Activated CD4-positive, alpha-beta T cell treated with anti-CD3 and anti-CD28 coated beads, Interleukin-2, Interleukin-4, amounts not matched to agents 100 ng/mL and 50 ng/mL, durations not matched to agents 16 hours and 8 hours (primary cell): ENCODE measurements at regions not wholly inside any gene's neighbourhood (a gene's known extent, or its start where the extent isn't known, plus 50 kb on each side); places are given as distances from the start of the nearest gene placed in this dataset.

Source experiments
- DNase-seq: peaks from one replicate; pipeline ENCODE4 v3.0.0-alpha.2; 2020; ENCODE audit warnings: low spot score

DNA sequence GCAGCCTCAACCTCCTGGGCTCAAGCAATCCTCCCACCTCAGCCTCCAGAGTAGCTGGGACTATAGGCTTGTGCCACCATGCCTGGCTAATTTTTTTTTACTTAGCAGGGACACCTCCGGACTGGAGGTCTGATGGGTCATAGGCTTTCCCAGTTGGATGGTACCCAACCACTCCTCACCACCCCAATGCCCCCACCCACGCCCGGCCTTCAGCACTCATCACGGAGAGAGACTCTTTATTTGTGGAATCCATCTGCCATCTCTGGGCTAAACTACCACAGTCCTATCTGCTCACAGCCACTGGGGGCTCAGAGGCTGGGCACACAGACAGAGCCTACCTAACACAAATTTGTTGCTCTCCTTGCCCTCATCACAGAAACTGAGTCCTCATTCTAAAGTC lies 58.3 kb upstream of the STXBP1 start:
- DNase-seq, result no peak

- no peak for DNase-seq
Measured at GRCh38 chr9:127554966-127555839, 56.9 kb upstream of the STXBP1 start.

GRCh38 chr9:127555840-127556820 lies 55.9 kb upstream of the STXBP1 start:
- peak; percentile 87 for DNase-seq

DNA sequence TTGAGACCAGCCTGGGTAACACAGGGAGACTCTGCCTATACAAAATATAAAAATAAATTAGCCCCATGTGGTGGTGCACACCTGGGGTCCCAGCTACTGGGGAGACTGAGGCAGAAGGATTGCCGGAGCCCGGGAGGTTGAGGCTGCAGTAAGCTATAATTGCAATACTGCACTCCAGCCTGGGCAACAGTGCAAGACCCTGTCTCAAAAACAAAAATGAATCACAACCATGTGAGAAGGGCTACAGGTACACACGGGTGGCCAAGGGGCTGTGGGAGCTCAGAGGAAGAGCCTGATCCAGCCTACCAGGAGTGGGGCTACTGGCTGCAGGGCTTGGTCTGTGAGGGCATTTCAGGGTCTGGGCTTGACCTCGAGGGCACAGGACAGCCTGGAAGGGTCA lies 55.2 kb upstream of the STXBP1 start:
- no peak for DNase-seq

GRCh38 chr9:127557466-127557869 lies 54.6 kb upstream of the STXBP1 start:
- peak; percentile 30 for DNase-seq

GRCh38 chr9:127557998-127558546 lies 54.0 kb upstream of the STXBP1 start:
- DNase-seq, result no peak

DNA sequence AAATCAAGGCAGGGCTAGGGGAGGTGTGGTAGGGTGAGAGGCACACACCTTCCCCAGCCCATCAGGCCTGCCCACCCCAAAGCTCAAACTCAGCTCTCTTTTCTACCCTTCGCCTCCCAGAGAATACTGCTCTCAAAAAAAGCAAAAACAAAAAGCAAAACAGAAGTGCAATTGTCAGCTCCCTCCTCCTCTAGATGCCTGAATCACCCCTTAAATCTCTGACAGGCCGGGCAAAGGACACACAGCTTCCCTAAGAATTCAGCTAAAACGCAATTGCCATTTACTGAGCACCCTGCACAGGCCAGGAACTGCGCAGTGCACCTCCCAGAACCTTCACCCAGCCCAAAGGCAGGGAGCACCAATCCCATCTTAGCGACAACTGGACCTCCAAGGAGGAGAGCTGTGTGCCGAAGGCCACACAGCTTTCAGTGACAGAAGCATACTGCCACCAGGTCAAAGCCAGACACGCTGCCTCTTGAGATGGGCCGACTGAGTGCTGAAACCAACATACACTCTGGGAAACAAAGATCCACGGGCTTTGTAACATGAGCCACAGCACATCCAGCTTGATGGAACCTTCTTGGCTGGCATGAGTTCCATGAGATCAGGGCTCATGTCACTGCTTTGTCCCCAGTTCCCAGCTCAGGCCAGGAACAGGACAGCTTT lies 53.4 kb upstream of the STXBP1 start:
- DNase-seq, result no peak

DNA sequence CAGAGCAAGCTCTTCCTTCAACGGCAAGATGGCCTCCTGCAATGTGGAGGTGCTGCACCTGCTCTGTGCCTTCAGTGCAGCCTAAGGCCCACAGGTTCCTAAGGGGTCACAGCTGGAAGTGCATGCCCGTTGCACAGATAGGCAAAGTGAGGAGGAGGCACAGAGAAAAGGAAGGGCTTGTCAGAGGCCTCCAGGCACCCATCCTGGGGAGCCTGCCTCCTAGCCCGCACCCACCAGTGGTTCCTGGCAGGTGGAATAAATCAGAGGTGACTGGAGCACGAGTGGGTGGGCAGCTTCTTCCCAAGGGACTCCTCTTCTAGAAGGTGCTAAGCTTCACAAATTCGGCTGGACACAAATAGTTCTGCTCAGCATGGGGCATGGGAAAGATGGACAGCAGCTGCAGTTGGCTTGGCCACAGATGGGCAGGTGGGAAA lies 52.8 kb upstream of the STXBP1 start:
- no peak for DNase-seq

- no peak for DNase-seq
Measured at GRCh38 chr9:127561491-127562278, 50.4 kb upstream of the STXBP1 start.
